PC-9 (cell line): ENCODE measurements at regions not wholly inside any gene's neighbourhood (a gene's known extent, or its start where the extent isn't known, plus 50 kb on each side); places are given as distances from the start of the nearest gene placed in this dataset.

Experiments
- BruUV-seq: library from RNA; stranded (reverse); fragments of 400-500 nt; replicated peaks from 2 replicates; lab custom pipeline; 2021; lab: Mats Ljungman, UMichigan
- CTCF ChIA-PET: fragments of 300-600 bp; sonication (Branson Sonifier 250); formaldehyde crosslinking; loops from one replicate; lab custom pipeline; 2022; ENCODE audit warnings: antibody characterized with exemption; lab: Charles Lee
- POLR2A ChIA-PET: fragments of 300-600 bp; sonication (Branson Sonifier 250); formaldehyde crosslinking; loops from one replicate; lab custom pipeline; 2022; ENCODE audit warnings: antibody characterized with exemption; ENCODE audit not compliant: unreplicated experiment; lab: Charles Lee
- DNase-seq, 2 experiments: peaks; one replicate each; pipeline versions ENCODE4 v3.0.0 to v3.0.0-alpha.2; 2015 to 2022; ENCODE audit warnings: mixed read lengths in 1 of 2
- H2AFZ ChIP-seq: fragments of 200-600 bp; sonication (generic); 2 replicates; pipeline ENCODE4 v1.8.1; 2017; ENCODE audit warnings: antibody characterized with exemption
- H3F3A ChIP-seq: fragments of 200-600 bp; sonication (generic); 2 replicates; pipeline ENCODE4 v1.8.1; 2017; ENCODE audit warnings: antibody characterized with exemption, mild to moderate bottlenecking, low read depth; ENCODE audit not compliant: insufficient read depth
- H3K27ac ChIP-seq: fragments of 200-600 bp; sonication (generic); 2 replicates; pipeline ENCODE4 v1.6.1; 2016; ENCODE audit warnings: mixed run types
- H3K27me3 ChIP-seq: fragments of 200-600 bp; sonication (generic); 2 replicates; pipeline ENCODE4 v1.6.1; 2016; ENCODE audit warnings: low read depth, mixed run types; ENCODE audit not compliant: insufficient read depth
- H3K36me3 ChIP-seq: fragments of 200-600 bp; sonication (generic); 2 replicates; pipeline ENCODE4 v1.6.1; 2016; ENCODE audit warnings: low read depth, mixed run types
- H3K4me1 ChIP-seq: fragments of 200-600 bp; sonication (generic); replicated peaks from 2 replicates; pipeline ENCODE4 v1.6.1; 2016; ENCODE audit warnings: mixed run types; ENCODE audit not compliant: insufficient read depth
- H3K4me2 ChIP-seq: fragments of 200-600 bp; sonication (generic); 2 replicates; pipeline ENCODE4 v1.6.1; 2017; ENCODE audit warnings: mixed run types
- H3K4me3 ChIP-seq: fragments of 200-600 bp; sonication (generic); 2 replicates; pipeline ENCODE4 v1.6.1; 2016; ENCODE audit warnings: mixed run types
- H3K79me2 ChIP-seq: fragments of 200-600 bp; sonication (generic); 2 replicates; pipeline ENCODE4 v1.6.1; 2017; ENCODE audit warnings: low read depth, mixed run types
- H3K9me2 ChIP-seq: fragments of 200-600 bp; sonication (generic); 2 replicates; pipeline ENCODE4 v1.8.1; 2017; ENCODE audit warnings: mild to moderate bottlenecking; ENCODE audit not compliant: insufficient read depth
- H3K9me3 ChIP-seq: fragments of 200-600 bp; sonication (generic); 2 replicates; pipeline ENCODE4 v1.8.1; 2016; ENCODE audit warnings: low read depth; ENCODE audit not compliant: insufficient read depth
- H4K20me1 ChIP-seq: fragments of 200-600 bp; sonication (generic); 2 replicates; pipeline ENCODE4 v1.8.1; 2017; ENCODE audit not compliant: insufficient read depth
- EZH2 ChIP-seq: fragments of 200-600 bp; sonication (generic); IDR thresholded peaks from 2 replicates; pipeline ENCODE4 v1.8.0; 2017; ENCODE audit warnings: antibody characterized with exemption, low read depth
- intact Hi-C: fragments of 100-400 bp; cut with micrococcal nuclease; formaldehyde crosslinking; loops from one replicate; pipeline ENCODE4 v1.10.0; 2022; ENCODE audit not compliant: unreplicated experiment
- TF ChIP-seq, protein P1 (sequence below): fragments of 200-600 bp; sonication (generic); conservative IDR thresholded peaks from 2 replicates; pipeline ENCODE4 v1.6.1; 2017; ENCODE audit warnings: mixed run types, antibody characterized with exemption, mild to moderate bottlenecking, moderate library complexity

DNA sequence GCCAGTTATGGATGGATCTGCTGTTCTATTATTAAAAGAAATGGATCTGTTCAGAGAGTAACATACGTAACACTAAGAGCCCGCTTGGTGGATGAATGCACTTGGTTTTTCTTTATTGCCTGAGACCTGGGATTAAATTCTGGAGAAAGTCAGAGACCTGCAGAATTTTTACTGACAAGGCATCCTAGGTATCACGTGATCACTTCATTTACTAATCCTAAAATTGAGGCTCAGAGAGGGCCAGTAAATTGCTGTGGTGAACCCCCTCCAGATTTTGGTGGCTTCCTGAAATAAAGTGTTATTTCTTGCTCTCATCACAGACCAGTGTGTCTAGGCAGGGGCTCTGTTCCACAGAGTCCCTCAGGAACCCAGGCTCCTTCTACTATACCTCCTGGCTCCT, 187.9 kb upstream of the LARGE1 start:
- Histone ChIP-seq H3K4me2 (no peak overlapping the region), H3K4me1 (no peaks in the 10 kb centered on the region), H3K27me3 (peaks cover 20% of the 10 kb centered on the region), H3K9me2 (no peaks in the 10 kb centered on the region), H3K36me3 (no peaks in the 10 kb centered on the region), H3K4me3 (no peak overlapping the region), H3K79me2 (no peaks in the 10 kb centered on the region), H3F3A (no peaks in the 10 kb centered on the region), H2AFZ (no peak overlapping the region), H4K20me1 (no peaks in the 10 kb centered on the region), H3K9me3 (no peaks in the 10 kb centered on the region), H3K27ac (no peak overlapping the region)
- TF ChIP-seq, protein P1, sequence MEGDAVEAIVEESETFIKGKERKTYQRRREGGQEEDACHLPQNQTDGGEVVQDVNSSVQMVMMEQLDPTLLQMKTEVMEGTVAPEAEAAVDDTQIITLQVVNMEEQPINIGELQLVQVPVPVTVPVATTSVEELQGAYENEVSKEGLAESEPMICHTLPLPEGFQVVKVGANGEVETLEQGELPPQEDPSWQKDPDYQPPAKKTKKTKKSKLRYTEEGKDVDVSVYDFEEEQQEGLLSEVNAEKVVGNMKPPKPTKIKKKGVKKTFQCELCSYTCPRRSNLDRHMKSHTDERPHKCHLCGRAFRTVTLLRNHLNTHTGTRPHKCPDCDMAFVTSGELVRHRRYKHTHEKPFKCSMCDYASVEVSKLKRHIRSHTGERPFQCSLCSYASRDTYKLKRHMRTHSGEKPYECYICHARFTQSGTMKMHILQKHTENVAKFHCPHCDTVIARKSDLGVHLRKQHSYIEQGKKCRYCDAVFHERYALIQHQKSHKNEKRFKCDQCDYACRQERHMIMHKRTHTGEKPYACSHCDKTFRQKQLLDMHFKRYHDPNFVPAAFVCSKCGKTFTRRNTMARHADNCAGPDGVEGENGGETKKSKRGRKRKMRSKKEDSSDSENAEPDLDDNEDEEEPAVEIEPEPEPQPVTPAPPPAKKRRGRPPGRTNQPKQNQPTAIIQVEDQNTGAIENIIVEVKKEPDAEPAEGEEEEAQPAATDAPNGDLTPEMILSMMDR: no peak
- TF ChIP-seq EZH2: no peak
- POLR2A ChIA-PET: no interaction called here
- no TSS peak for BruUV-seq
- DNase-seq: no peak
- CTCF ChIA-PET: no interaction called here
- intact Hi-C loops: loop anchor here (5.0 kb wide), 1 partner anchor 186 kb away; the partner anchor contains the start of gene LARGE1

DNA sequence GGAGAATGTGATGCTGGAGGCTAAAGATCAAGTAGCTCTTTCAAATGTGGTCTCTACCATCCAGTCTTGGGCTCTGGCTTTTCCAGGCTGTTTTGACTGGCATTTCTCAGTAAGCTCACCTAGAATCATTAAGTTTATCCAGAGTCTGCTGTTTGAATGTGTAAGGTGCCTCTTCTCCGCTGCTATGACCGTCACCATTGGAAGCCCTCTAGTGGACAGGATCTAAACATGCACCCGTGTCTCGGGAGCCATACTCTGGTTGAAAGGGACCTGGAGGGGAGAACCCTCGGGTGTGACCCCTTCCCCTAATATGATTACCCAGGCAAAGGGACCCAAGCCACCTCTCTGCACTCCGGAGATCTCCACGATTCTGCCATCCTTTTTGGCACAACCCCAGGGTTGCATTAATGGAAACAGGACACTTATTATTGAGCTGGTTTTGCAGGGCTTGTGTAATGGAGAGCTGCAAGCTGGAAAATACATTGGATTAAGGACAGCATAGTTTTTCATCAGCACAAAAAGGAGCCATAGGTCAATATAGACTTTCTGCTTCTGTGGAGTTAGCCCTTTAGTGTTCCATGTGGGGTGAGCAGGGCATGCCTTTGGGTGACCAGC, 191.0 kb upstream of the LARGE1 start:
- H3K27me3 ChIP-seq: peaks cover 13% of the 10 kb centered on the region; the same call in 1 of the 2 replicates
- H3K4me3 ChIP-seq: no peak overlapping the region
- no peak overlapping the region for H3K4me2 ChIP-seq
- H3K27ac ChIP-seq: no peak overlapping the region
- H3K9me3 ChIP-seq: no peaks in the 10 kb centered on the region
- BruUV-seq: no TSS peak
- no peaks in the 10 kb centered on the region for H3F3A ChIP-seq
- DNase-seq: peak in 1 of 2 experiments; percentile 9
- no peaks in the 10 kb centered on the region for H3K4me1 ChIP-seq
- TF ChIP-seq, protein P1: peak; percentile 84
- TF ChIP-seq EZH2: no peak
- H3K9me2 ChIP-seq: no peaks in the 10 kb centered on the region
- POLR2A ChIA-PET: no interaction called here
- no peak overlapping the region for H2AFZ ChIP-seq
- no peaks in the 10 kb centered on the region for H3K79me2 ChIP-seq
- intact Hi-C loops: loop anchor here (2.0 kb wide), 1 partner anchor 593 kb away; no protein-coding TSS in a partner anchor
- H4K20me1 ChIP-seq: no peaks in the 10 kb centered on the region
- CTCF ChIA-PET: no interaction called here
- no peaks in the 10 kb centered on the region for H3K36me3 ChIP-seq

DNA sequence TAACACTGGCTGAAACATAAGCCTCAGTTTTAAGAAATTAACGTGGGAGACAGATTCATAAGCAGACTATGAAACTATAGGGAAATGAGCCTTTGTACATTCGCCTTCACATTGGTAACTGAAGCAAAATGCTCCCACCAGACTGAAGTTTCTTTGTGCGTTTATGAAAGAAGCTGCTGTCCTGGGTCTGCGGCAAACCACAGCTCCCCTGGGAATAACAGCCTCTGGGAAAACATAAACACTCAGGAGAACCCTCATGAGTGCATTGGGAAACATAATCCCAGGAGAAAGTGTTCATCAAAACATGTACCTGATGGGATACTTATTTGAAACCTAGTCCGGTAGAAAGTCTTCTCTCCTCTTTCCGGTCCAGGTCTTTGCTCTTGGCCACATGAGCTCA, 193.1 kb upstream of the LARGE1 start:
- no peaks in the 10 kb centered on the region for H3K36me3 ChIP-seq
- no TSS peak for BruUV-seq
- no peaks in the 10 kb centered on the region for H3K9me3 ChIP-seq
- ChIA-PET CTCF (no interaction called here), POLR2A (no interaction called here)
- H3K4me1 ChIP-seq: no peaks in the 10 kb centered on the region
- H3K27me3 ChIP-seq: 0 out of 2 replicates have a peak, but pooled peaks cover 8% of the 10 kb centered on the region
- H3K27ac ChIP-seq: no peak overlapping the region
- TF ChIP-seq EZH2: no peak
- TF ChIP-seq, protein P1: no peak
- H3K4me3 ChIP-seq: no peak overlapping the region
- H4K20me1 ChIP-seq: no peaks in the 10 kb centered on the region
- H3F3A ChIP-seq: no peaks in the 10 kb centered on the region
- H3K4me2 ChIP-seq: no peak overlapping the region
- H3K79me2 ChIP-seq: no peaks in the 10 kb centered on the region
- no peaks in the 10 kb centered on the region for H3K9me2 ChIP-seq
- no peak overlapping the region for H2AFZ ChIP-seq
- intact Hi-C loops: no loop called here
- no peak for DNase-seq
